OCI-LY3 (cell line): ENCODE measurements at regions not wholly inside any gene's neighbourhood (a gene's known extent, or its start where the extent isn't known, plus 50 kb on each side); places are given as distances from the start of the nearest gene placed in this dataset.

ENCODE experiments used
- H2AFZ ChIP-seq: fragments of 200-600, 300-600 bp; shearing (Covaris generic); 2 replicates; pipeline ENCODE4 v1.6.0; 2014; ENCODE audit warnings: antibody characterized with exemption, low read depth, low read length
- H3K27ac ChIP-seq: fragments of 200-600, 300-600 bp; sonication (generic); 2 replicates; pipeline ENCODE4 v1.5.1; 2014; ENCODE audit warnings: mild to moderate bottlenecking, low read length, moderate library complexity, mixed read lengths
- H3K27me3 ChIP-seq: fragments of 200-600, 300-600 bp; sonication (generic); 2 replicates; pipeline ENCODE4 v1.6.1; 2014; ENCODE audit warnings: low read depth, low read length, mixed read lengths
- H3K36me3 ChIP-seq: fragments of 200-600, 300-600 bp; sonication (generic); replicated peaks from 2 replicates; pipeline ENCODE3; 2014; ENCODE audit warnings: low read depth, low read length, mixed read lengths
- H3K4me1 ChIP-seq: fragments of 300-600, 200-600 bp; sonication (generic); 2 replicates; pipeline ENCODE4 v1.6.1; 2014; ENCODE audit warnings: low read length, mixed read lengths
- H3K4me2 ChIP-seq: fragments of 200-600, 300-600 bp; sonication (generic); 2 replicates; pipeline ENCODE4 v1.6.1; 2014; ENCODE audit warnings: low read length, mixed read lengths
- H3K4me3 ChIP-seq: fragments of 300-600, 200-600 bp; sonication (generic); 2 replicates; pipeline ENCODE4 v1.5.1; 2014; ENCODE audit warnings: antibody characterized with exemption, mild to moderate bottlenecking, low read length, moderate library complexity
- H3K79me2 ChIP-seq: fragments of 300-600, 200-600 bp; shearing (Covaris generic); 2 replicates; pipeline ENCODE4 v1.6.1; 2014; ENCODE audit warnings: mild to moderate bottlenecking, low read length, mixed read lengths
- H3K9ac ChIP-seq: fragments of 300-600, 200-600 bp; shearing (Covaris generic); 2 replicates; pipeline ENCODE4 v1.6.0; 2014; ENCODE audit warnings: mild to moderate bottlenecking, low read length, moderate library complexity
- H3K9me3 ChIP-seq: fragments of 200-600, 300-600 bp; shearing (Covaris generic); 2 replicates; pipeline ENCODE4 v1.6.1; 2014; ENCODE audit warnings: low read length, mixed read lengths; ENCODE audit not compliant: insufficient read depth
- H4K20me1 ChIP-seq: fragments of 200-600, 300-600 bp; sonication (generic); 2 replicates; pipeline ENCODE4 v1.6.1; 2016; ENCODE audit warnings: low read length, mixed read lengths; ENCODE audit not compliant: insufficient read depth
- CTCF ChIP-seq: fragments of 200-600, 300-600 bp; sonication (generic); IDR thresholded peaks from 2 replicates; pipeline ENCODE4 v1.5.1; 2014; ENCODE audit warnings: antibody characterized with exemption, low read length, low read depth
- EZH2phosphoT487 ChIP-seq: fragments of 200-600 bp; shearing (Covaris generic); IDR thresholded peaks from 2 replicates; pipeline ENCODE4 v1.6.1; 2018; ENCODE audit warnings: antibody characterized with exemption, mixed run types, low read depth

- TF ChIP-seq EZH2phosphoT487, result no peak
- no peak for TF ChIP-seq CTCF
- H3K79me2 ChIP-seq, result no peaks in the 10 kb centered on the region
- no peak overlapping the region for H3K9ac ChIP-seq
- H2AFZ ChIP-seq, result no peak overlapping the region
- H3K27ac ChIP-seq, result no peak overlapping the region
- H3K4me2 ChIP-seq, result no peak overlapping the region
- no peaks in the 10 kb centered on the region for H3K4me1 ChIP-seq
- no peak overlapping the region for H3K4me3 ChIP-seq
- H3K36me3 ChIP-seq, result no peaks in the 10 kb centered on the region
- peaks cover 22% of the 10 kb centered on the region for H3K27me3 ChIP-seq
- H3K9me3 ChIP-seq, result no peaks in the 10 kb centered on the region
- H4K20me1 ChIP-seq, result no peaks in the 10 kb centered on the region
Measured at GRCh38 chr12:30822385-30823155, 67.8 kb upstream of the CAPRIN2 start.

GRCh38 chr12:30820406-30820946 lies 65.7 kb upstream of the CAPRIN2 start:
- TF ChIP-seq CTCF (no peak), EZH2phosphoT487 (no peak)
- H3K79me2 ChIP-seq, result no peaks in the 10 kb centered on the region
- no peaks in the 10 kb centered on the region for H4K20me1 ChIP-seq
- no peak overlapping the region for H3K4me2 ChIP-seq
- H3K4me3 ChIP-seq, result no peak overlapping the region
- H3K27me3 ChIP-seq, result peaks cover 24% of the 10 kb centered on the region
- H3K9ac ChIP-seq, result no peak overlapping the region
- no peaks in the 10 kb centered on the region for H3K4me1 ChIP-seq
- H3K27ac ChIP-seq, result no peak overlapping the region
- no peak overlapping the region for H2AFZ ChIP-seq
- no peaks in the 10 kb centered on the region for H3K9me3 ChIP-seq
- H3K36me3 ChIP-seq, result no peaks in the 10 kb centered on the region

- Histone ChIP-seq H3K4me1 (no peaks in the 10 kb centered on the region), H3K79me2 (no peaks in the 10 kb centered on the region), H3K36me3 (no peaks in the 10 kb centered on the region), H4K20me1 (no peaks in the 10 kb centered on the region), H3K4me2 (no peak overlapping the region), H3K9ac (no peak overlapping the region), H3K27ac (no peak overlapping the region), H2AFZ (no peak overlapping the region), H3K9me3 (no peaks in the 10 kb centered on the region), H3K27me3 (peaks cover 24% of the 10 kb centered on the region), H3K4me3 (no peak overlapping the region)
- TF ChIP-seq EZH2phosphoT487, result no peak
- TF ChIP-seq CTCF, result no peak
Measured at GRCh38 chr12:30818562-30818961, 63.8 kb upstream of the CAPRIN2 start.

GRCh38 chr12:30816742-30817465 lies 62.2 kb upstream of the CAPRIN2 start:
- Histone ChIP-seq H3K4me1 (no peaks in the 10 kb centered on the region), H3K9me3 (no peaks in the 10 kb centered on the region)
- TF ChIP-seq CTCF (no peak), EZH2phosphoT487 (no peak)

More at GRCh38 chr12:30816742-30817465, 62.2 kb upstream of the CAPRIN2 start:
- Histone ChIP-seq H3K9ac (no peak overlapping the region), H3K27ac (no peak overlapping the region), H3K79me2 (no peaks in the 10 kb centered on the region), H2AFZ (no peak overlapping the region), H3K4me2 (no peak overlapping the region), H3K4me3 (no peak overlapping the region), H4K20me1 (no peaks in the 10 kb centered on the region), H3K27me3 (peaks cover 24% of the 10 kb centered on the region), H3K36me3 (no peaks in the 10 kb centered on the region)
